ENCODE measurements at regions not wholly inside any gene's neighbourhood (a gene's known extent, or its start where the extent isn't known, plus 50 kb on each side); places are given as distances from the start of the nearest gene placed in this dataset.

DNA sequence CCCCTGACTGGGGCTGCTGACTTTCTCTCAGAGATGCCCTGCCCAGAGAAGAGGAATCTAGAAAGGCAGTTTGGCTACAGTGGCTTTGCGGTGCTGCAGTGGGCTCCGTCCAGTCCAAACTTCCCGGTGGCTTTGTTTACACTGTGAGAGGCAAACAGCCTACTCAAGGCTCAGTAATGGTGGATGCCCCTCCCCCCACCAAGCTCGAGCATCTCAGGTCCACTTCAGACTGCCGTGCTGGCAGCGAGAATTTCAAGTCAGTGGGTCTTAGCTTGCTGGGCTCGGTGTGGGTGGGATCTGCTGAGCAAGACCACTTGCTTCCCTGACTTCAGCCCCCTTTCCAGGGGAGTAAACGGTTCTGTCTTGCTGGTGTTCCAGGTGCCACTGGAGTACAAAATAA lies 734.5 kb upstream of the LRRN3 start:
- no peak for TF ChIP-seq SAFB2 (CRISPR knock-in tag; IDR thresholded peaks at IDR 0.05; ENCODE audit: borderline replicate concordance, low read depth)
- TF ChIP-seq, protein P1, sequence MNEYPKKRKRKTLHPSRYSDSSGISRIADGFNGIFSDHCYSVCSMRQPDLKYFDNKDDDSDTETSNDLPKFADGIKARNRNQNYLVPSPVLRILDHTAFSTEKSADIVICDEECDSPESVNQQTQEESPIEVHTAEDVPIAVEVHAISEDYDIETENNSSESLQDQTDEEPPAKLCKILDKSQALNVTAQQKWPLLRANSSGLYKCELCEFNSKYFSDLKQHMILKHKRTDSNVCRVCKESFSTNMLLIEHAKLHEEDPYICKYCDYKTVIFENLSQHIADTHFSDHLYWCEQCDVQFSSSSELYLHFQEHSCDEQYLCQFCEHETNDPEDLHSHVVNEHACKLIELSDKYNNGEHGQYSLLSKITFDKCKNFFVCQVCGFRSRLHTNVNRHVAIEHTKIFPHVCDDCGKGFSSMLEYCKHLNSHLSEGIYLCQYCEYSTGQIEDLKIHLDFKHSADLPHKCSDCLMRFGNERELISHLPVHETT (CRISPR knock-in tag; conservative IDR thresholded peaks at IDR 0.05), result no peak
- TF ChIP-seq, protein P2, sequence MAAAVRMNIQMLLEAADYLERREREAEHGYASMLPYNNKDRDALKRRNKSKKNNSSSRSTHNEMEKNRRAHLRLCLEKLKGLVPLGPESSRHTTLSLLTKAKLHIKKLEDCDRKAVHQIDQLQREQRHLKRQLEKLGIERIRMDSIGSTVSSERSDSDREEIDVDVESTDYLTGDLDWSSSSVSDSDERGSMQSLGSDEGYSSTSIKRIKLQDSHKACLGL (CRISPR knock-in tag; IDR thresholded peaks at IDR 0.05), result no peak
- TF ChIP-seq SMC3 (IDR thresholded peaks at IDR 0.05; ENCODE audit: low read length), result no peak
- no peak for TF ChIP-seq HMGA1 (CRISPR knock-in tag; conservative IDR thresholded peaks at IDR 0.05)
- no peak for TF ChIP-seq GABPB1 (CRISPR knock-in tag; IDR thresholded peaks at IDR 0.05)
